Fibroblast of villous mesenchyme (primary cell): ENCODE measurements at regions not wholly inside any gene's neighbourhood (a gene's known extent, or its start where the extent isn't known, plus 50 kb on each side); places are given as distances from the start of the nearest gene placed in this dataset.

ENCODE experiments used
- DNase-seq: peaks from one replicate; pipeline ENCODE4 v3.0.0-alpha.2; 2010; ENCODE audit warnings: low read depth
- H3K4me3 ChIP-seq: 2 replicates; pipeline ENCODE4 v1.5.1; 2011; ENCODE audit warnings: low read depth, mild to moderate bottlenecking, low read length
- CTCF ChIP-seq: IDR thresholded peaks from 2 replicates; pipeline ENCODE4 v1.5.1; 2012; ENCODE audit warnings: low read depth, mild to moderate bottlenecking, low read length; ENCODE audit not compliant: insufficient read depth

DNA sequence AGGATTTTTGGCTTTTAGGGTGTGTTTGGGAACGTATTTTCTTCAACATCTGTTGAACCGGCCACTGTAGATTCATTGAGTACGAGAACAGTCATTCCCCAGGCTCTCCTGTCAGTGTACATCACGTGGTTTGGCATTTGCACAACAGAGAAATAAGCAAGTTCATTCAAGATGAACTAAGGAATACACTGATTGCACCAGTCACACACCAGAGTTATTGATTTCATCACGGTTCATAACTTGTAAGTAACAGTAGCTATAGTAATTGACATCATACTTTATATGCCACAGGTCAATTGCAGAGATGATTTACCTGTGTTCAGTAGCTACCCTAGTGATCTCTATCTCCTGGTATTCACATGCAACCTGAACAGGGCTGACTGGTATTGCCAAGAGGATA is 90.7 kb upstream of the ETS2 start:
- H3K4me3 ChIP-seq, result no peak overlapping the region
- DNase-seq, result no peak
- TF ChIP-seq CTCF, result no peak

- DNase-seq, result no peak
- H3K4me3 ChIP-seq, result no peak overlapping the region
- no peak for TF ChIP-seq CTCF
Measured at GRCh38 chr21:38716088-38716487, 89.6 kb upstream of the ETS2 start.

- DNase-seq, result peak; percentile 18
- H3K4me3 ChIP-seq, result no peak overlapping the region
- TF ChIP-seq CTCF, result no peak
Measured at GRCh38 chr21:38716942-38717341, 88.8 kb upstream of the ETS2 start.

DNA sequence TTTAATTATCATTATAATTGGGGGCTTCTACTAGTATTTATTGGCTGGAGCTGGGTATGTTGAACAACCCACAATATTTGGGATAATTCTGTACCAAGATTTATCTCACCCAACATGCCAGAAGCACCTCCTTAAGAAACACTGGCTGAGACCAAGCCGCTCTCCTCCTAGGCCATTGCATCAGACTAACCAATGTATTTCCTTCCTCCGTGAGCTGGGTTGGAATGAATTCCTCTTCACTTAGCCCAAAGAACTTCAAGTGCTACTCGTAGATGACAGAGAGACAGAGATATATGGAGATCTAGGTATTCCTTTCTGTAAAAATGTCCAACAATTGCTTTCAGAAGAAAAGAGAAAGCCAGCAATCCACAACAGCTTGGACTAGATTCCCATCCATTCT is 87.2 kb upstream of the ETS2 start:
- no peak overlapping the region for H3K4me3 ChIP-seq
- DNase-seq, result no peak
- TF ChIP-seq CTCF, result no peak

DNA sequence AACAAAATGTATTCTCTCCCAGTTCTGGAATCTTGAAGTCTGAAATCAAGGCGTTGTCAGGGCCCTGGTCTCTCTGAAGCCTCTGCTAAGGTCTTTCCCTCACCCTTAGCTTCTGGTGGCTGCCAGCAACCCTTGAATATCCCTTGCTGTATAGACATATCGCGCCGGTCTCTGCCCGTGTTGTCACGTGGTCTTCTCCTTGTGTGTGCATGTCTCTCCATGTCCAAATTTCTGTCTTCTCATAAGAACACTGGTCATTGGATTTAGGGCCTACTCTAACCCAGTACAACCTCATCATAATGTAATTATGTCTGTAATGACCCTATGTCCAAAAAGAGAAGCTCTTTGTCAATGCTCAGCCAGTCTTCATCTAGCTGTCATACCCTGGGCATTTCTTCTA is 85.7 kb upstream of the ETS2 start:
- no peak for DNase-seq
- no peak overlapping the region for H3K4me3 ChIP-seq
- no peak for TF ChIP-seq CTCF

- no peak for DNase-seq
- no peak overlapping the region for H3K4me3 ChIP-seq
- TF ChIP-seq CTCF, result no peak
Measured at GRCh38 chr21:38721055-38721454, 84.7 kb upstream of the ETS2 start.

- no peak for TF ChIP-seq CTCF
- DNase-seq, result peak; percentile 85
Measured at GRCh38 chr21:38721958-38722357, 83.8 kb upstream of the ETS2 start.

More at GRCh38 chr21:38721958-38722357, 83.8 kb upstream of the ETS2 start:
- H3K4me3 ChIP-seq, result no peak overlapping the region
